IPS-15b (cell line): ENCODE measurements at regions not wholly inside any gene's neighbourhood (a gene's known extent, or its start where the extent isn't known, plus 50 kb on each side); places are given as distances from the start of the nearest gene placed in this dataset.

Experiments
- H3K27me3 ChIP-seq: one replicate; pipeline ENCODE4 v1.6.1; 2013; ENCODE audit warnings: low read length; ENCODE audit not compliant: control insufficient read depth, insufficient read depth
- H3K36me3 ChIP-seq: one replicate; pipeline ENCODE4 v1.6.1; 2013; ENCODE audit warnings: low read length; ENCODE audit not compliant: control insufficient read depth, insufficient read depth
- H3K4me1 ChIP-seq: one replicate; pipeline ENCODE4 v1.6.1; 2013; ENCODE audit warnings: mild to moderate bottlenecking, low read length; ENCODE audit not compliant: control insufficient read depth, insufficient read depth
- H3K4me3 ChIP-seq: one replicate; pipeline ENCODE4 v1.5.1; 2013; ENCODE audit warnings: low read depth, low read length
- H3K9ac ChIP-seq: one replicate; pipeline ENCODE4 v1.6.1; 2013; ENCODE audit warnings: low read depth, mild to moderate bottlenecking, low read length
- H3K9me3 ChIP-seq: one replicate; pipeline ENCODE4 v1.6.1; 2013; ENCODE audit warnings: mild to moderate bottlenecking, low read length; ENCODE audit not compliant: control insufficient read depth, insufficient read depth

DNA sequence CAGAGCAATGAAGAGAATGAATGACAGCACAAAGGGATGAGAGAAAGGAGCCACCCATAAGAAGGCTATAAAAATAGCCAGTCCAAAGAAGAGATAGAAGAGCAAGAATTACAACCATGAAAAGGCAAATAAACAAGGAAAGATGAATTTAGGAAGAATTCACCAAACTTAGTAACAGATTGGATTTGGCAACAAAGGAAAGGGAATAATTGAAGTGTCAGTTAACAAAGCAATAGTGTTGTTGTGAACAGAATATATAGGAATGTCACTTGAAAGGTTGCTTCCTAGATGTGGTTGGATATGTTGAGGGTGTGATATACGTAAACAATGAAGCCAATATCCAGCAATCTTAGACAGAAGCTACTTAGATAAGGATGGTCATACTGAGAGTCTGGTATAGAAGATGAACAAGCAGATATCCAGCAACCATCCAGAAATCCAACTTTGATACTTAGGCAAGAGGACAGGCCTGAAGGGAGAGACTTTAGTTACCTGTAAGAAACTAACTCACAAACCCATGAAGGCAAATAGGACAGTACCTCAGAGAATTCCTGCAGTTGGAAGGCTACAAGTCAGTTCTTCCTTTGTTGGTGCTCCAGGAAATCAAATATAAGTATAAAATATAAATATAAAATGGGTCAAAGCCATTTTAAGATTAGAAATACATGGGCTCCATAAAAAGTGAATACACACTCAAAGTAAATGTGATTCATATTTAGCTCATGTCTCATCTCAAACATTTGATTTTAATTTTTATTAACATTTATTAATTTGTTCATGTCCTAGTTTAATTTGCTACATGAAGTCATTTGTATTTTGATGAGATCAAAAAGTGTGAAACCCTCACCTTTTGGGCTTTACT, 106.5 kb downstream of the HFE start:
- Histone ChIP-seq H3K9me3 (no peaks in the 10 kb centered on the region), H3K4me1 (no peaks in the 10 kb centered on the region), H3K27me3 (no peaks in the 10 kb centered on the region), H3K9ac (peak overlapping the region; percentile 1), H3K36me3 (no peaks in the 10 kb centered on the region), H3K4me3 (no peak overlapping the region)

DNA sequence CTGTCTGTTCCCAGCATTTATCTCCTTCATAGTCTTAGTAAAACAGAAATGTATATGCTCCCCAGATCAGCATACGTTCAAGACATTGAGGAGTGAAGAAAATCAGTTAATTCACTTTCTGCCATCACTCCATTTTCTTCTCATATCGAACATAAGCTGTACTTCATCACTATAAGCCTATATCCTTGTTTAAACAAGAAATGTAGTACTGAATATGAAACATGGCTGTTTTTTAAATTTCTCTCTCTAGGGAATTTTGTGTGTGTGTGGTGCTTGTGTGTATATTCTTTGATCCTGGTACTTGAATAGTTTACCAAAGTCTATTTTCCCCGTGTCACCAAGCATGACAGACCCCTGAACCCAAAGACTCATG, 107.1 kb downstream of the HFE start:
- Histone ChIP-seq H3K4me3 (no peak overlapping the region), H3K36me3 (no peaks in the 10 kb centered on the region), H3K4me1 (no peaks in the 10 kb centered on the region), H3K9ac (peak overlapping the region; percentile 1), H3K9me3 (no peaks in the 10 kb centered on the region), H3K27me3 (no peaks in the 10 kb centered on the region)

DNA sequence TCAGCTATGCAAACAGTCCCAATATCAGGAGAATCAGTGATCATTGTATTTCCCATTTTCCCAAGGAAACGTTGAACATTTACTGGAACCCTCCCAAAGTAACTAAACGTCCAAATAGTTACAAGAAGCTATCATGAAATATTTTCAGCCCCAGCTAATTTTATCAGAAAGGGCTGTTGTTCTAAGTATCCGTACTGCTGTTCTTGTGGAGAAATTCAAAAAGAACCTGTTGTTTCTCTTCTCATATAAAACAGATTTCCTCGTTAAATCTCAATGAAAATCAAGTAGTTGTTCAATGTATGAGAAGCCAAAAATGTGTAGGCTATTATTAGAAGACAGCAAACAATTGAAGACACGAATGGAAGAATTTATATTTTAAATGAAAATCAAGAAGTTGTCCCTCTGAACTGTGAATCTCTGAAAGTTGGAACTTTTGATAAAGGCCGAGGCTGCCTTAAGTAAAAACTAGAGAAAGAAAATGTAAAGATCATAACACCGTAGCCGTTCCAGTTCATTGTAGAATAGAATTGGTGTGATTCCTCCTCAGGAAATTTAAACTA, 107.7 kb downstream of the HFE start:
- peak overlapping the region; percentile 99 for H3K9ac ChIP-seq
- no peaks in the 10 kb centered on the region for H3K4me1 ChIP-seq
- H3K36me3 ChIP-seq = no peaks in the 10 kb centered on the region
- peak overlapping the region; percentile 96 for H3K4me3 ChIP-seq
- H3K27me3 ChIP-seq = no peaks in the 10 kb centered on the region
- H3K9me3 ChIP-seq = no peaks in the 10 kb centered on the region

- Histone ChIP-seq H3K9me3 (no peaks in the 10 kb centered on the region), H3K4me3 (peak overlapping the region; percentile 96), H3K4me1 (no peaks in the 10 kb centered on the region), H3K36me3 (no peaks in the 10 kb centered on the region), H3K9ac (peak overlapping the region; percentile 99), H3K27me3 (no peaks in the 10 kb centered on the region)
Observed at GRCh38 chr6:26195376-26195923, 108.2 kb downstream of the HFE start.

GRCh38 chr6:26195924-26196845, 109.0 kb downstream of the HFE start:
- Histone ChIP-seq H3K27me3 (no peaks in the 10 kb centered on the region), H3K9ac (peak overlapping the region; percentile 99), H3K9me3 (no peaks in the 10 kb centered on the region)

DNA sequence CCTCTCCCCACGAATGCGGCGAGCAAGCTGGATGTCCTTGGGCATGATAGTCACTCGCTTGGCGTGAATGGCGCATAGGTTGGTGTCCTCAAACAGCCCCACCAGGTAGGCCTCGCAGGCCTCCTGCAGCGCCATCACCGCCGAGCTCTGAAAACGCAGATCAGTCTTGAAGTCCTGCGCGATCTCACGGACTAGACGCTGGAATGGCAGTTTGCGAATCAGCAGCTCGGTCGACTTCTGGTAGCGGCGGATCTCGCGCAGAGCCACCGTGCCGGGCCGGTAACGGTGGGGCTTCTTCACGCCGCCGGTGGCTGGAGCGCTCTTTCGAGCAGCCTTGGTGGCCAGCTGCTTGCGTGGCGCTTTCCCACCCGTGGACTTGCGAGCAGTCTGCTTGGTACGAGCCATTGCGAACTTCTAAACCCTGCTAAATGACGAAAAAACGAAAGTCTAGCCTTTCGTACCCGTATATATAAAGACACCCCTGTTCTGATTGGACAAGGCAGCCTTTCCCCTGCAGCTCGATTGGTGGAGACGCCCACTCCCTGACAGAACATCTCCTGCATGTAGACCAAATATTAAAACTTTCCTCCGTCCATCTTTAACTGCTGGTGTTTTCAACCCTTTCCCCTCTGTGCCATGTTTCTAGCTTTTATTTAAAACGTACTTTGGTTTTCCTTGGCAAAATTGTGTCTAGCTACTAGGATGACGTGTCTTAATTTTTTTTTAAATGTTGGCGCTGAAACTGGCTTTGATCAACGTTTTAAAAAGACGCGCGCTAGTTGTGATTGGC, 109.8 kb downstream of the HFE start:
- H3K4me3 ChIP-seq = peak overlapping the region; percentile 96
- peak overlapping the region; percentile 99 for H3K9ac ChIP-seq
- H3K9me3 ChIP-seq = no peaks in the 10 kb centered on the region
- H3K36me3 ChIP-seq = no peaks in the 10 kb centered on the region
- no peaks in the 10 kb centered on the region for H3K27me3 ChIP-seq
- H3K4me1 ChIP-seq = no peaks in the 10 kb centered on the region

More at GRCh38 chr6:26195924-26196845, 109.0 kb downstream of the HFE start:
- Histone ChIP-seq H3K4me1 (no peaks in the 10 kb centered on the region), H3K36me3 (no peaks in the 10 kb centered on the region), H3K4me3 (peak overlapping the region; percentile 96)

GRCh38 chr6:26197636-26197932, 110.4 kb downstream of the HFE start:
- no peaks in the 10 kb centered on the region for H3K4me1 ChIP-seq
- peak overlapping the region; percentile 96 for H3K4me3 ChIP-seq
- peak overlapping the region; percentile 99 for H3K9ac ChIP-seq
- H3K9me3 ChIP-seq = no peaks in the 10 kb centered on the region
- no peaks in the 10 kb centered on the region for H3K27me3 ChIP-seq
- H3K36me3 ChIP-seq = no peaks in the 10 kb centered on the region

GRCh38 chr6:26197933-26198721, 110.9 kb downstream of the HFE start:
- H3K4me3 ChIP-seq = peak overlapping the region; percentile 96
- no peaks in the 10 kb centered on the region for H3K9me3 ChIP-seq
- no peaks in the 10 kb centered on the region for H3K36me3 ChIP-seq
- H3K27me3 ChIP-seq = no peaks in the 10 kb centered on the region
- H3K4me1 ChIP-seq = peaks cover 4% of the 10 kb centered on the region
- H3K9ac ChIP-seq = peak overlapping the region; percentile 99

DNA sequence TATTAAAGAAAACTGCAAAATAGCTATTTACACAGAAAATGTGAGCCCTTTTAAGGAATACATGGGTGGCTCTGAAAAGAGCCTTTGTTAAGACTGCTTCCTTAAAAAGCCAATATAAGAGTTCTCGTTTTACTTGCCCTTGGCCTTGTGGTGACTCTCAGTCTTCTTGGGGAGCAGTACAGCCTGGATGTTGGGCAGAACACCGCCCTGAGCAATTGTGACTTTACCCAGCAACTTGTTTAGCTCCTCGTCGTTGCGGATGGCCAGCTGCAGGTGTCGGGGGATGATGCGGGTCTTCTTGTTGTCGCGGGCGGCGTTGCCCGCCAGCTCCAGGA, 111.5 kb downstream of the HFE start:
- H3K4me3 ChIP-seq = peak overlapping the region; percentile 96
- H3K9ac ChIP-seq = peak overlapping the region; percentile 99
- H3K27me3 ChIP-seq = no peaks in the 10 kb centered on the region
- peaks cover 8% of the 10 kb centered on the region for H3K4me1 ChIP-seq
- no peaks in the 10 kb centered on the region for H3K9me3 ChIP-seq
- no peaks in the 10 kb centered on the region for H3K36me3 ChIP-seq

DNA sequence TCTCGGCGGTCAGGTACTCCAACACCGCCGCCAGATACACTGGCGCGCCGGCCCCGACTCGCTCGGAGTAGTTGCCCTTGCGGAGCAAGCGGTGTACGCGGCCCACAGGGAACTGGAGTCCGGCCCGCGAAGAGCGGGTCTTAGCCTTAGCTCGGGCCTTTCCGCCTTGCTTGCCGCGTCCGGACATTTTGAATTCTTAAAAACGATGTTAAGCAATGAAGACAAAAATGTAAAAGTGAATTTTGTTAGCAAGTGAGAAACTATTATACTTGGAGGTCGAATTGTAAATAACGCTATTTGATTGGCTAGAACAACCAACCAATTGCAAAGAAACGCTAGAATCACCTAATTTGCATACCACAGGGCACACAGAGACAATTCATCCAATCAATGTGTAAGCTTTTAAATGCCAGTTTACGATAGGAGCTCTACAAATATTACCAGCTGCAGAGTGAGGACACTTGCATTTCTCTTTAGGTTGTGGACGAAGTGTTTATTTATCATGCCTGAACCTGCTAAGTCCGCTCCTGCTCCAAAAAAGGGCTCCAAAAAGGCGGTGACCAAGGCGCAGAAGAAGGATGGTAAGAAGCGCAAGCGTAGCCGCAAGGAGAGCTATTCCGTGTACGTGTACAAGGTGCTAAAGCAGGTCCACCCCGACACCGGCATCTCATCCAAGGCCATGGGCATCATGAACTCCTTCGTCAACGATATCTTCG, 112.0 kb downstream of the HFE start:
- Histone ChIP-seq H3K9ac (peak overlapping the region; percentile 99), H3K36me3 (no peaks in the 10 kb centered on the region), H3K4me3 (peak overlapping the region; percentile 96), H3K27me3 (no peaks in the 10 kb centered on the region), H3K4me1 (peaks cover 8% of the 10 kb centered on the region), H3K9me3 (no peaks in the 10 kb centered on the region)
